Gastrocnemius medialis (tissue), 4 donors: ENCODE measurements at regions not wholly inside any gene's neighbourhood (a gene's known extent, or its start where the extent isn't known, plus 50 kb on each side); places are given as distances from the start of the nearest gene placed in this dataset.

Experiments used
- POLR2A ChIP-seq, 2 donors: fragments of 450-650 bp; IDR thresholded peaks; one replicate each; pipeline ENCODE4 v1.6.1; 2017; ENCODE audit warnings: antibody characterized with exemption in 2 of 2, mild to moderate bottlenecking in 2 of 2, moderate library complexity in 2 of 2
- TF ChIP-seq, protein P1 (sequence below), 5 experiments: fragments of 450-650 bp in 3 of 5; fragments of 200-600 bp in 2 of 5; sonication (generic) in 2 of 5; IDR thresholded peaks in 4 of 5; conservative IDR thresholded peaks in 1 of 5; 1 replicate in 4 of 5; 2 replicates in 1 of 5; pipeline ENCODE4 v1.5.1; 2016 to 2019; ENCODE audit warnings: antibody characterized with exemption in 5 of 5, mild to moderate bottlenecking in 3 of 5, moderate library complexity in 3 of 5

DNA sequence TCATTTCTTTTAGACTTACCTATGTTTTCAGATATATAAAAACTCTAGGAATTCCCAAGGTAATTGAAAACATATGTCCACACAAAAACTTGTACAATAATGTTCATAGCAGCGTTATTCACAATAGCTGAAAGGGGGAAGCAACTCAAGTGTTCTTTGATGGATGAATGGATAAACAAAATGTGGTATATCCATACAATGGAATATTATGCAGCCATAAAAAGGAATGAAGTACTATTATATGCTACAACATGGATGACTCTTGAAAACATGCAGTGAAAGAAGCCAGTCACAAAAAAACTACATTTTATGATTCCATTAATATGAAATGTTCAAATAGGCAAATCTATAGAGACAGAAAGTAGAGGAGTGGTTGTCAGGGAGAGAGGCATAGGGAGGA lies 62.2 kb upstream of the WDR26 start:
- TF ChIP-seq, protein P1, sequence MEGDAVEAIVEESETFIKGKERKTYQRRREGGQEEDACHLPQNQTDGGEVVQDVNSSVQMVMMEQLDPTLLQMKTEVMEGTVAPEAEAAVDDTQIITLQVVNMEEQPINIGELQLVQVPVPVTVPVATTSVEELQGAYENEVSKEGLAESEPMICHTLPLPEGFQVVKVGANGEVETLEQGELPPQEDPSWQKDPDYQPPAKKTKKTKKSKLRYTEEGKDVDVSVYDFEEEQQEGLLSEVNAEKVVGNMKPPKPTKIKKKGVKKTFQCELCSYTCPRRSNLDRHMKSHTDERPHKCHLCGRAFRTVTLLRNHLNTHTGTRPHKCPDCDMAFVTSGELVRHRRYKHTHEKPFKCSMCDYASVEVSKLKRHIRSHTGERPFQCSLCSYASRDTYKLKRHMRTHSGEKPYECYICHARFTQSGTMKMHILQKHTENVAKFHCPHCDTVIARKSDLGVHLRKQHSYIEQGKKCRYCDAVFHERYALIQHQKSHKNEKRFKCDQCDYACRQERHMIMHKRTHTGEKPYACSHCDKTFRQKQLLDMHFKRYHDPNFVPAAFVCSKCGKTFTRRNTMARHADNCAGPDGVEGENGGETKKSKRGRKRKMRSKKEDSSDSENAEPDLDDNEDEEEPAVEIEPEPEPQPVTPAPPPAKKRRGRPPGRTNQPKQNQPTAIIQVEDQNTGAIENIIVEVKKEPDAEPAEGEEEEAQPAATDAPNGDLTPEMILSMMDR (IDR thresholded peaks at IDR 0.05 in 4 of 5, conservative IDR thresholded peaks at IDR 0.05 in 1 of 5) = no peak
- TF ChIP-seq POLR2A (IDR thresholded peaks at IDR 0.05) = no peak
